ENCODE measurements at regions not wholly inside any gene's neighbourhood (a gene's known extent, or its start where the extent isn't known, plus 50 kb on each side); places are given as distances from the start of the nearest gene placed in this dataset.

- TF ChIP-seq PRDM10 (CRISPR knock-in tag; IDR thresholded peaks at IDR 0.05; ENCODE audit: low read depth) (no peak), ZFAT (CRISPR knock-in tag; conservative IDR thresholded peaks at IDR 0.05) (no peak), AGO1 (IDR thresholded peaks at IDR 0.05; ENCODE audit: low read depth, low read length, poor library complexity, severe bottlenecking) (no peak), JUND (CRISPR knock-in tag; IDR thresholded peaks at IDR 0.05) (peak; percentile 76; the same call in 1 of the 2 replicates), NONO (IDR thresholded peaks at IDR 0.05) (no peak), NONO (CRISPR knock-in tag; conservative IDR thresholded peaks at IDR 0.05) (no peak), ZNF674 (CRISPR knock-in tag; IDR thresholded peaks at IDR 0.05; ENCODE audit: low read depth) (no peak), ZNF550 (CRISPR knock-in tag; IDR thresholded peaks at IDR 0.05; ENCODE audit: borderline replicate concordance) (no peak), ZNF512B (CRISPR knock-in tag; IDR thresholded peaks at IDR 0.05; ENCODE audit: borderline replicate concordance) (no peak), TCF12 (IDR thresholded peaks at IDR 0.05) (no peak), TCF12 (CRISPR knock-in tag; IDR thresholded peaks at IDR 0.05) (no peak), SMAD3 (CRISPR knock-in tag; IDR thresholded peaks at IDR 0.05) (0 out of 2 replicates have a peak, but pooled peaks have one; percentile 26), NR2F1 (CRISPR knock-in tag; IDR thresholded peaks at IDR 0.05) (peak in 1 of 2 experiments; percentile 35; a peak in 1 of 4 replicates), FOXA3 (CRISPR knock-in tag; IDR thresholded peaks at IDR 0.05) (peak; percentile 86), ZNF263 (CRISPR knock-in tag; IDR thresholded peaks at IDR 0.05) (peak; percentile 58; the same call in 1 of the 2 replicates), KAT2B (IDR thresholded peaks at IDR 0.05; ENCODE audit: borderline replicate concordance, low read depth, low read length) (peak; percentile 69; the same call in 1 of the 2 replicates), SATB2 (CRISPR knock-in tag; IDR thresholded peaks at IDR 0.05) (no peak), MAFG (CRISPR knock-in tag; IDR thresholded peaks at IDR 0.05) (no peak), ZNF446 (CRISPR knock-in tag; IDR thresholded peaks at IDR 0.05) (no peak), HHEX (CRISPR knock-in tag; IDR thresholded peaks at IDR 0.05) (0 out of 2 replicates have a peak, but pooled peaks have one; percentile 38), PITX1 (CRISPR knock-in tag; IDR thresholded peaks at IDR 0.05) (0 out of 2 replicates have a peak, but pooled peaks have one; percentile 24), FLYWCH1 (CRISPR knock-in tag; IDR thresholded peaks at IDR 0.05) (no peak), CHD4 (IDR thresholded peaks at IDR 0.05; ENCODE audit: borderline replicate concordance, low read length) (0 out of 2 replicates have a peak, but pooled peaks have one; percentile 53)
- TF ChIP-seq, protein P1, sequence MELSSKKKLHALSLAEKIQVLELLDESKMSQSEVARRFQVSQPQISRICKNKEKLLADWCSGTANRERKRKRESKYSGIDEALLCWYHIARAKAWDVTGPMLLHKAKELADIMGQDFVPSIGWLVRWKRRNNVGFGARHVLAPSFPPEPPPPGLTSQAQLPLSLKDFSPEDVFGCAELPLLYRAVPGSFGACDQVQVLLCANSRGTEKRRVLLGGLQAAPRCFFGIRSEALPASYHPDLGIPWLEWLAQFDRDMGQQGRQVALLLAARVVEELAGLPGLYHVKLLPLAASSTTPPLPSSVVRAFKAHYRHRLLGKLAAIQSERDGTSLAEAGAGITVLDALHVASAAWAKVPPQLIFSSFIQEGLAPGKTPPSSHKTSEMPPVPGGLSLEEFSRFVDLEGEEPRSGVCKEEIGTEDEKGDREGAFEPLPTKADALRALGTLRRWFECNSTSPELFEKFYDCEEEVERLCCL (CRISPR knock-in tag; IDR thresholded peaks at IDR 0.05; ENCODE audit: borderline replicate concordance): no peak
Observed at GRCh38 chr3:177827511-177828207, 630.4 kb upstream of the TBL1XR1 start (continued).
